Subcutaneous abdominal adipose tissue (tissue), 5 donors: ENCODE measurements at regions not wholly inside any gene's neighbourhood (a gene's known extent, or its start where the extent isn't known, plus 50 kb on each side); places are given as distances from the start of the nearest gene placed in this dataset.

Source experiments
- H3K27ac ChIP-seq: one replicate; pipeline ENCODE4 v1.7.0; 2013; ENCODE audit warnings: low read depth, mild to moderate bottlenecking, inconsistent platforms, low read length, moderate library complexity
- H3K27me3 ChIP-seq, 5 donors: one replicate each; pipeline ENCODE4 v1.7.0; 2013; ENCODE audit warnings: low read length in 5 of 5, inconsistent platforms in 1 of 5; ENCODE audit not compliant: control insufficient read depth in 5 of 5, insufficient read depth in 4 of 5
- H3K36me3 ChIP-seq, 5 donors: one replicate each; pipeline ENCODE4 v1.7.0; 2013; ENCODE audit warnings: low read length in 5 of 5; ENCODE audit not compliant: control insufficient read depth in 5 of 5, insufficient read depth in 5 of 5
- H3K4me1 ChIP-seq, 5 donors: one replicate each; pipeline ENCODE4 v1.7.0; 2013; ENCODE audit warnings: low read length in 5 of 5, mild to moderate bottlenecking in 3 of 5, moderate library complexity in 1 of 5; ENCODE audit not compliant: control insufficient read depth in 5 of 5, insufficient read depth in 5 of 5
- H3K4me3 ChIP-seq, 5 donors: one replicate each; pipeline ENCODE4 v1.7.0; 2013; ENCODE audit warnings: low read length in 5 of 5, low read depth in 1 of 5
- H3K9ac ChIP-seq, 5 donors: one replicate each; pipeline ENCODE4 v1.7.0; 2013; ENCODE audit warnings: low read length in 5 of 5, mild to moderate bottlenecking in 4 of 5, moderate library complexity in 3 of 5
- H3K9me3 ChIP-seq, 5 donors: one replicate each; pipeline ENCODE4 v1.7.0; 2013; ENCODE audit warnings: low read length in 5 of 5; ENCODE audit not compliant: control insufficient read depth in 5 of 5
- donor health status: healthy.
- donor health status: healthy.
- donor health status: healthy.
- donor health status: healthy.
- donor health status: healthy.

- peaks cover 0 to 22% (median 10%) of the 10 kb centered on the region in 5 donors for H3K4me1 ChIP-seq
- H3K9ac ChIP-seq, result no peak overlapping the region
- H3K27me3 ChIP-seq, result no peaks in the 10 kb centered on the region
- no peak overlapping the region for H3K4me3 ChIP-seq
- H3K36me3 ChIP-seq, result no peaks in the 10 kb centered on the region
- H3K27ac ChIP-seq, result no peak overlapping the region
- H3K9me3 ChIP-seq, result no peaks in the 10 kb centered on the region
Measured at GRCh38 chr6:29884261-29884660, 56.6 kb downstream of the HLA-G start.

GRCh38 chr6:29886701-29887100 lies 55.6 kb upstream of the HLA-A start:
- Histone ChIP-seq H3K4me1 (peaks cover 0 to 22% (median 10%) of the 10 kb centered on the region in 5 donors), H3K9me3 (no peaks in the 10 kb centered on the region), H3K4me3 (peak overlapping the region in 3 of 5 donors; percentile 67 to 83 (median 77)), H3K27me3 (no peaks in the 10 kb centered on the region), H3K36me3 (no peaks in the 10 kb centered on the region), H3K9ac (peak overlapping the region in 1 of 5 donors; percentile 84), H3K27ac (peak overlapping the region; percentile 65)

- Histone ChIP-seq H3K4me1 (peaks cover 0 to 22% (median 10%) of the 10 kb centered on the region in 5 donors), H3K36me3 (peaks cover 0 to 5% (median 0%) of the 10 kb centered on the region in 5 donors), H3K9ac (peak overlapping the region in 4 of 5 donors; percentile 52 to 84 (median 70)), H3K4me3 (peak overlapping the region in 4 of 5 donors; percentile 67 to 83 (median 78)), H3K27me3 (no peaks in the 10 kb centered on the region), H3K9me3 (no peaks in the 10 kb centered on the region), H3K27ac (peak overlapping the region; percentile 65)
Measured at GRCh38 chr6:29887330-29887818, 55.0 kb upstream of the HLA-A start.

- H3K4me1 ChIP-seq, result peaks cover 0 to 22% (median 10%) of the 10 kb centered on the region in 5 donors
- H3K36me3 ChIP-seq, result peaks cover 0 to 10% (median 0%) of the 10 kb centered on the region in 5 donors
- peak overlapping the region; percentile 65 for H3K27ac ChIP-seq
- peak overlapping the region in 4 of 5 donors; percentile 67 to 83 (median 78) for H3K4me3 ChIP-seq
- peak overlapping the region in 4 of 5 donors; percentile 59 to 84 (median 75) for H3K9ac ChIP-seq
- no peaks in the 10 kb centered on the region for H3K9me3 ChIP-seq
- no peaks in the 10 kb centered on the region for H3K27me3 ChIP-seq
Measured at GRCh38 chr6:29887819-29888776, 54.2 kb upstream of the HLA-A start.
